ENCODE measurements at regions not wholly inside any gene's neighbourhood (a gene's known extent, or its start where the extent isn't known, plus 50 kb on each side); places are given as distances from the start of the nearest gene placed in this dataset.

DNA sequence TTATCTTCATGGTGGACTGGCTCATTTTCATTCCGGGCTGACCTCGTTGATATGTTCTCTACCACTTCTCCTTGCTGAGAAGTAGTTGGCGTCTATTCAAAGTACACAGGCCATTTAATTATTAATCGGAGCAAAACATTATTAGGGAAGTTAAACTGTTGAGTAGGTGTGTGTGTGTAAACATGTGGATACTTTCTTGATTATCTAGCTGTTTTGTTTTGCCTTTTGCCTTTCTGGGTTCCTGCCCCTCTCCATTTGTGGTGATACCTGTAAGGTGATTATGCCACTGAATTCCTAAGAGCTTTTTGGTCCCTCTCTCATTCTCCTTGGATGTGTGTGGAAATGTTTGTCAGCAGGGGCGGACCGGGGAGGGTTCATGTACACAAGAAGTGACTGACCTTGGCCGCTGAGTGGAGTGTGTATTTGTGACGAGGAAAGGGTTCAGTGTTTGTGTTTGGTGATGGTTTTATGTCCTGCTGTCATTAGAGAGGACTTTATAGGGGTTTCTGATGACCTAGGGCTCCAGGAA is 56.6 kb upstream of the PPP2R5A start:
- TF ChIP-seq POLR2A (IDR thresholded peaks at IDR 0.05), result no peak
- TF ChIP-seq, protein P1, sequence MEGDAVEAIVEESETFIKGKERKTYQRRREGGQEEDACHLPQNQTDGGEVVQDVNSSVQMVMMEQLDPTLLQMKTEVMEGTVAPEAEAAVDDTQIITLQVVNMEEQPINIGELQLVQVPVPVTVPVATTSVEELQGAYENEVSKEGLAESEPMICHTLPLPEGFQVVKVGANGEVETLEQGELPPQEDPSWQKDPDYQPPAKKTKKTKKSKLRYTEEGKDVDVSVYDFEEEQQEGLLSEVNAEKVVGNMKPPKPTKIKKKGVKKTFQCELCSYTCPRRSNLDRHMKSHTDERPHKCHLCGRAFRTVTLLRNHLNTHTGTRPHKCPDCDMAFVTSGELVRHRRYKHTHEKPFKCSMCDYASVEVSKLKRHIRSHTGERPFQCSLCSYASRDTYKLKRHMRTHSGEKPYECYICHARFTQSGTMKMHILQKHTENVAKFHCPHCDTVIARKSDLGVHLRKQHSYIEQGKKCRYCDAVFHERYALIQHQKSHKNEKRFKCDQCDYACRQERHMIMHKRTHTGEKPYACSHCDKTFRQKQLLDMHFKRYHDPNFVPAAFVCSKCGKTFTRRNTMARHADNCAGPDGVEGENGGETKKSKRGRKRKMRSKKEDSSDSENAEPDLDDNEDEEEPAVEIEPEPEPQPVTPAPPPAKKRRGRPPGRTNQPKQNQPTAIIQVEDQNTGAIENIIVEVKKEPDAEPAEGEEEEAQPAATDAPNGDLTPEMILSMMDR (IDR thresholded peaks at IDR 0.05 in 4 of 5, conservative IDR thresholded peaks at IDR 0.05 in 1 of 5), result no peak
- no peak for ATAC-seq

DNA sequence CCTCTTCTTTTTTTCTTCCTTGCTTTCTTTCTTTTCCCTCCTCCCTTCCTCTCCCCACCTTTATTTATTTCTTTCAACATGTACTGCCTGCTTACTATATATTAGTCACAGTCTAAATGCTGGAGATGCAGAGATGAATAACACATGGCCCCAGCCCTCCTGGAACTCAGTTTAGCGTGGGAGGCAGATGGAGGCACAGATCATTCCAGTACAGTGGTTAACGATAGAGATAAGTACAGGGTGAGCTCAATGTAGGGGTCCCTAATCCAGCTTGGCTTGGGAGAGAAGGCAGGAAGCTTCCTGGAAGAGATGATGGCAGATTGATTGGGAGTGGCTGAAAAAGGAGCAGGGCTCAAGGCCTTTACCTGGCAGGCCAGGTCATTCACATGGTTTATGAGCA is 55.6 kb upstream of the PPP2R5A start:
- ATAC-seq (no peak), DNase-seq (no peak)
- Histone ChIP-seq H3K4me1 (peaks cover 12 to 15% of the 10 kb centered on the region in 2 donors), H3K27me3 (no peaks in the 10 kb centered on the region), H3K36me3 (no peaks in the 10 kb centered on the region), H3K4me3 (no peak overlapping the region), H3K9me3 (no peaks in the 10 kb centered on the region), H3K27ac (no peak overlapping the region)
- intact Hi-C loops (cut with DNase I; ENCODE audit: low total_unique reads), result loop anchor here (5.0 kb wide), 1 partner anchor 112 kb away; no protein-coding TSS in a partner anchor
- TF ChIP-seq POLR2A (IDR thresholded peaks at IDR 0.05), result no peak
- TF ChIP-seq, protein P1 (IDR thresholded peaks at IDR 0.05 in 4 of 5, conservative IDR thresholded peaks at IDR 0.05 in 1 of 5), result no peak
- in situ Hi-C loops (cut with MboI; ENCODE audit: low sequenced_read_pairs in 4 of 4), result no loop called here

More for the DNA sequence above, 56.6 kb upstream of the PPP2R5A start:
- in situ Hi-C loops (cut with MboI; ENCODE audit: low sequenced_read_pairs in 4 of 4) (no loop called here), intact Hi-C loops (cut with DNase I; ENCODE audit: low total_unique reads) (no loop called here)
- DNase-seq, result no peak
- Histone ChIP-seq H3K36me3 (no peaks in the 10 kb centered on the region), H3K9me3 (no peaks in the 10 kb centered on the region), H3K4me3 (no peak overlapping the region), H3K4me1 (peaks cover 3 to 5% of the 10 kb centered on the region in 2 donors), H3K27ac (no peak overlapping the region), H3K27me3 (no peaks in the 10 kb centered on the region)

DNA sequence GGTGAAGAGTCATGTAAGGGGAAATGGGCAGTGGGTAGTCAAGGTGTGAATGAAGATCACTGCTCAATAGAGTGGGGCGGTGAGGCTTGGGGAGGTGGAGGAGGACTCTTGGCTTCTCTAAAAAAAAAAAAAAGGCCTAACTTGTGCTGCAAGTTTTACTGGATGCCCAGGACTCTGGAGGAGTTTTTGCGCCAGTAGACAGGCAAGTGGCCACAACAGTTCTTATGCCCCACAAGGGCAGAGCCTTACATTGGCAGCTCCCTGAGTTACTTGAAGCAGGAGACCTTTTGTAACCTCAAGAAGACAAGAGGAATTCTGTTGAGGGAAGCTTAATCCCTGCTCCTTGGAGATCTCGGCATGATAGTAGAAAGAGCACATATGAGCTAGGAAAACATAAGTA is 54.9 kb upstream of the PPP2R5A start:
- ATAC-seq, result no peak
- intact Hi-C loops (cut with DNase I; ENCODE audit: low total_unique reads), result loop anchor here (5.0 kb wide), 1 partner anchor 113 kb away; no protein-coding TSS in a partner anchor
- in situ Hi-C loops (cut with MboI; ENCODE audit: low sequenced_read_pairs in 4 of 4), result no loop called here
- DNase-seq, result no peak
- Histone ChIP-seq H3K27me3 (no peaks in the 10 kb centered on the region), H3K4me1 (peaks cover 19 to 21% of the 10 kb centered on the region in 2 donors), H3K9me3 (no peaks in the 10 kb centered on the region), H3K4me3 (no peak overlapping the region), H3K36me3 (no peaks in the 10 kb centered on the region), H3K27ac (no peak overlapping the region)
- TF ChIP-seq, protein P1 (IDR thresholded peaks at IDR 0.05 in 4 of 5, conservative IDR thresholded peaks at IDR 0.05 in 1 of 5), result no peak
- no peak for TF ChIP-seq POLR2A (IDR thresholded peaks at IDR 0.05)

DNA sequence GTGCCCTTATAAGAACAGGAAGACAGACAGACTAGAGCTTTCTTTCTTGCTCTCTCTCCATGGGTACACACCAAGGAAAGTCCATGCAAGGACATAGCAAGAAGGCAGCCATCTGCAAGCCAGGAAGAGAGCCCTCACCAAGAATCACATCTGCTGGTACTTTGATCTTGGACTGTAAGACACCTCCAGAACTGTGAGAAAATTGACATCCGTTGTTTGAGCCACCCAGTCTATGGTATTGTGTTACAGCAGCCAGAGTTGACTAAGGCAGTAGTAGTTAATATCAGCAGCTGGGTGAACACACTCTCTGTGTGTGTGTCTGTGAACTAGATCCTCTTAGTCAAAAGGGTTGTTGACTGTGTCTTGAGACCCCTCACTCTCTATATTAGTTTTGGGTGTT is 53.8 kb upstream of the PPP2R5A start:
- no peak for ATAC-seq
- TF ChIP-seq, protein P1 (IDR thresholded peaks at IDR 0.05 in 4 of 5, conservative IDR thresholded peaks at IDR 0.05 in 1 of 5), result no peak
- TF ChIP-seq POLR2A (IDR thresholded peaks at IDR 0.05), result no peak
- no peak for DNase-seq
- Histone ChIP-seq H3K4me3 (no peak overlapping the region), H3K27me3 (no peaks in the 10 kb centered on the region), H3K9me3 (no peaks in the 10 kb centered on the region), H3K4me1 (peaks cover 21 to 29% of the 10 kb centered on the region in 2 donors), H3K36me3 (no peaks in the 10 kb centered on the region), H3K27ac (no peak overlapping the region)
- intact Hi-C loops (cut with DNase I; ENCODE audit: low total_unique reads) (loop anchor here (5.0 kb wide), 1 partner anchor 114 kb away; no protein-coding TSS in a partner anchor), in situ Hi-C loops (cut with MboI; ENCODE audit: low sequenced_read_pairs in 4 of 4) (no loop called here)

DNA sequence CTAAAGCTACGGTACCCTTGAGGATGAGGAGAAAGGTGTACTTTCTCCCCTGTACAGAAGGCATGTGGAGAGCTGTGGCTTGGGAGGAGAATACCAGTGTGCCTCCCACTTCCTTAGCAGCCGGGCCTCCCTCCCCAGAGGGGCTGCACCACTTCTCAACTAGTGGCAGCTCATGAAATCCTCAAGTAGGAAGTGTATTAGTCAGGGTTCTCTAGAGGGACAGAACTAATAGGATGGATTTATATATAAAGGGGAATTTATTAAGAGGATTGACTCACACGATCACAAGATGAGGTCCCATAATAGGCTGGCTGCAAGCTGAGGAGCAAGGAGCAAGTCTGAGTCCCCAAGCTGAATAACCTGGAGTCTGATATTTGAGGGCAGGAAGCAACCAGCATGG is 53.1 kb upstream of the PPP2R5A start:
- in situ Hi-C loops (cut with MboI; ENCODE audit: low sequenced_read_pairs in 4 of 4), result no loop called here
- TF ChIP-seq POLR2A (IDR thresholded peaks at IDR 0.05), result no peak
- TF ChIP-seq, protein P1 (IDR thresholded peaks at IDR 0.05 in 4 of 5, conservative IDR thresholded peaks at IDR 0.05 in 1 of 5), result no peak

More for the DNA sequence above, 53.1 kb upstream of the PPP2R5A start:
- Histone ChIP-seq H3K9me3 (no peaks in the 10 kb centered on the region), H3K4me3 (no peak overlapping the region), H3K36me3 (no peaks in the 10 kb centered on the region), H3K27me3 (no peaks in the 10 kb centered on the region), H3K4me1 (peaks cover 25 to 35% of the 10 kb centered on the region in 2 donors), H3K27ac (no peak overlapping the region)
- intact Hi-C loops (cut with DNase I; ENCODE audit: low total_unique reads), result loop anchor here (2.0 to 5.0 kb wide), 3 partner anchors 25 to 157 kb away; no protein-coding TSS in a partner anchor
- no peak for DNase-seq
- no peak for ATAC-seq
